ENCODE measurements at regions not wholly inside any gene's neighbourhood (a gene's known extent, or its start where the extent isn't known, plus 50 kb on each side); places are given as distances from the start of the nearest gene placed in this dataset.

GRCh38 chr12:5246196-5246595, 185.7 kb upstream of the NTF3 start:
- Mint-ChIP-seq H3K27me3 (no peaks in the 10 kb centered on the region), H3K4me1 (no peaks in the 10 kb centered on the region), H3K36me3 (ENCODE audit: low read depth) (no peaks in the 10 kb centered on the region), H3K9me3 (no peaks in the 10 kb centered on the region), H3K27ac (no peak overlapping the region), H3K4me3 (no peak overlapping the region)
- DNase-seq: no peak
- ATAC-seq: no peak

- ATAC-seq (no peak), DNase-seq (no peak)
- H3K27ac Mint-ChIP-seq: no peak overlapping the region
- no peaks in the 10 kb centered on the region for H3K4me1 Mint-ChIP-seq
- no peaks in the 10 kb centered on the region for H3K36me3 Mint-ChIP-seq (ENCODE audit: low read depth)
- no peaks in the 10 kb centered on the region for H3K9me3 Mint-ChIP-seq
- H3K27me3 Mint-ChIP-seq: no peaks in the 10 kb centered on the region
- no peak overlapping the region for H3K4me3 Mint-ChIP-seq
Measured at GRCh38 chr12:5247144-5247543, 184.8 kb upstream of the NTF3 start.

- ATAC-seq (no peak), DNase-seq (no peak)
- no peaks in the 10 kb centered on the region for H3K4me1 Mint-ChIP-seq
- no peaks in the 10 kb centered on the region for H3K9me3 Mint-ChIP-seq
- H3K4me3 Mint-ChIP-seq: no peak overlapping the region
- peaks cover 2% of the 10 kb centered on the region for H3K27me3 Mint-ChIP-seq
- no peak overlapping the region for H3K27ac Mint-ChIP-seq
- H3K36me3 Mint-ChIP-seq (ENCODE audit: low read depth): no peaks in the 10 kb centered on the region
Measured at GRCh38 chr12:5248230-5248629, 183.7 kb upstream of the NTF3 start.

GRCh38 chr12:5248999-5249526, 182.8 kb upstream of the NTF3 start:
- no peak for DNase-seq
- Mint-ChIP-seq H3K9me3 (no peaks in the 10 kb centered on the region), H3K36me3 (ENCODE audit: low read depth) (no peaks in the 10 kb centered on the region), H3K27me3 (peaks cover 2% of the 10 kb centered on the region), H3K4me1 (no peaks in the 10 kb centered on the region), H3K27ac (no peak overlapping the region), H3K4me3 (no peak overlapping the region)
- no peak for ATAC-seq

GRCh38 chr12:5251092-5251491, 180.8 kb upstream of the NTF3 start:
- no peaks in the 10 kb centered on the region for H3K4me1 Mint-ChIP-seq
- H3K27me3 Mint-ChIP-seq: peaks cover 2% of the 10 kb centered on the region
- ATAC-seq: no peak

GRCh38 chr12:5251786-5252185, 180.1 kb upstream of the NTF3 start:
- H3K36me3 Mint-ChIP-seq (ENCODE audit: low read depth): no peaks in the 10 kb centered on the region
- no peak overlapping the region for H3K4me3 Mint-ChIP-seq
- H3K27ac Mint-ChIP-seq: no peak overlapping the region
- no peak for DNase-seq
- no peak for ATAC-seq
- H3K4me1 Mint-ChIP-seq: no peaks in the 10 kb centered on the region
- H3K27me3 Mint-ChIP-seq: peaks cover 2% of the 10 kb centered on the region
- H3K9me3 Mint-ChIP-seq: no peaks in the 10 kb centered on the region

More at GRCh38 chr12:5251092-5251491, 180.8 kb upstream of the NTF3 start:
- Mint-ChIP-seq H3K27ac (no peak overlapping the region), H3K4me3 (no peak overlapping the region), H3K9me3 (no peaks in the 10 kb centered on the region), H3K36me3 (ENCODE audit: low read depth) (no peaks in the 10 kb centered on the region)
- DNase-seq: no peak

- Mint-ChIP-seq H3K27me3 (peaks cover 2% of the 10 kb centered on the region), H3K27ac (no peak overlapping the region), H3K4me3 (no peak overlapping the region), H3K4me1 (no peaks in the 10 kb centered on the region), H3K9me3 (no peaks in the 10 kb centered on the region), H3K36me3 (ENCODE audit: low read depth) (no peaks in the 10 kb centered on the region)
- ATAC-seq (no peak), DNase-seq (no peak)
Measured at GRCh38 chr12:5254703-5255102, 177.2 kb upstream of the NTF3 start.

- peaks cover 2% of the 10 kb centered on the region for H3K27me3 Mint-ChIP-seq
- H3K4me1 Mint-ChIP-seq: no peaks in the 10 kb centered on the region
- no peak for ATAC-seq
- no peaks in the 10 kb centered on the region for H3K9me3 Mint-ChIP-seq
- no peak for DNase-seq
- H3K36me3 Mint-ChIP-seq (ENCODE audit: low read depth): no peaks in the 10 kb centered on the region
- no peak overlapping the region for H3K27ac Mint-ChIP-seq
- H3K4me3 Mint-ChIP-seq: no peak overlapping the region
Measured at GRCh38 chr12:5257763-5258495, 174.0 kb upstream of the NTF3 start.

GRCh38 chr12:5258498-5258897, 173.4 kb upstream of the NTF3 start:
- DNase-seq (no peak), ATAC-seq (no peak)
- no peak overlapping the region for H3K27ac Mint-ChIP-seq
- no peak overlapping the region for H3K4me3 Mint-ChIP-seq
- no peaks in the 10 kb centered on the region for H3K9me3 Mint-ChIP-seq
- H3K4me1 Mint-ChIP-seq: no peaks in the 10 kb centered on the region
- no peaks in the 10 kb centered on the region for H3K27me3 Mint-ChIP-seq
- no peaks in the 10 kb centered on the region for H3K36me3 Mint-ChIP-seq (ENCODE audit: low read depth)

GRCh38 chr12:5258926-5259325, 173.0 kb upstream of the NTF3 start:
- DNase-seq: no peak
- no peaks in the 10 kb centered on the region for H3K36me3 Mint-ChIP-seq (ENCODE audit: low read depth)
- H3K27ac Mint-ChIP-seq: no peak overlapping the region
- no peaks in the 10 kb centered on the region for H3K9me3 Mint-ChIP-seq
- H3K27me3 Mint-ChIP-seq: no peaks in the 10 kb centered on the region
- H3K4me3 Mint-ChIP-seq: no peak overlapping the region
- peak; percentile 15 for ATAC-seq
- no peaks in the 10 kb centered on the region for H3K4me1 Mint-ChIP-seq

- Mint-ChIP-seq H3K27ac (no peak overlapping the region), H3K36me3 (ENCODE audit: low read depth) (no peaks in the 10 kb centered on the region), H3K4me3 (no peak overlapping the region), H3K27me3 (no peaks in the 10 kb centered on the region), H3K4me1 (no peaks in the 10 kb centered on the region), H3K9me3 (no peaks in the 10 kb centered on the region)
- no peak for ATAC-seq
- DNase-seq: no peak
Measured at GRCh38 chr12:5259523-5259922, 172.4 kb upstream of the NTF3 start.

GRCh38 chr12:5260086-5260485, 171.8 kb upstream of the NTF3 start:
- H3K27me3 Mint-ChIP-seq: no peaks in the 10 kb centered on the region
- ATAC-seq: no peak
- no peaks in the 10 kb centered on the region for H3K4me1 Mint-ChIP-seq
- no peak overlapping the region for H3K27ac Mint-ChIP-seq
- H3K4me3 Mint-ChIP-seq: no peak overlapping the region
- no peak for DNase-seq
- no peaks in the 10 kb centered on the region for H3K9me3 Mint-ChIP-seq
- no peaks in the 10 kb centered on the region for H3K36me3 Mint-ChIP-seq (ENCODE audit: low read depth)

GRCh38 chr12:5260591-5261086, 171.3 kb upstream of the NTF3 start:
- DNase-seq (no peak), ATAC-seq (no peak)
- H3K27me3 Mint-ChIP-seq: no peaks in the 10 kb centered on the region
- no peaks in the 10 kb centered on the region for H3K9me3 Mint-ChIP-seq
- H3K4me3 Mint-ChIP-seq: no peak overlapping the region
- no peaks in the 10 kb centered on the region for H3K36me3 Mint-ChIP-seq (ENCODE audit: low read depth)
- no peak overlapping the region for H3K27ac Mint-ChIP-seq
- H3K4me1 Mint-ChIP-seq: no peaks in the 10 kb centered on the region

GRCh38 chr12:5262450-5262849, 169.5 kb upstream of the NTF3 start:
- Mint-ChIP-seq H3K4me1 (no peaks in the 10 kb centered on the region), H3K27me3 (peaks cover 3% of the 10 kb centered on the region), H3K4me3 (no peak overlapping the region)

GRCh38 chr12:5262885-5263284, 169.0 kb upstream of the NTF3 start:
- no peak overlapping the region for H3K27ac Mint-ChIP-seq
- no peaks in the 10 kb centered on the region for H3K4me1 Mint-ChIP-seq
- H3K9me3 Mint-ChIP-seq: peaks cover 4% of the 10 kb centered on the region
- H3K36me3 Mint-ChIP-seq (ENCODE audit: low read depth): no peaks in the 10 kb centered on the region
- H3K4me3 Mint-ChIP-seq: no peak overlapping the region
- DNase-seq (no peak), ATAC-seq (no peak)
- peaks cover 3% of the 10 kb centered on the region for H3K27me3 Mint-ChIP-seq

More at GRCh38 chr12:5262450-5262849, 169.5 kb upstream of the NTF3 start:
- H3K27ac Mint-ChIP-seq: no peak overlapping the region
- DNase-seq (no peak), ATAC-seq (no peak)
- H3K36me3 Mint-ChIP-seq (ENCODE audit: low read depth): no peaks in the 10 kb centered on the region
- peaks cover 4% of the 10 kb centered on the region for H3K9me3 Mint-ChIP-seq
